Duodenal mucosa (tissue), 2 donors: ENCODE measurements at regions not wholly inside any gene's neighbourhood (a gene's known extent, or its start where the extent isn't known, plus 50 kb on each side); places are given as distances from the start of the nearest gene placed in this dataset.

Source experiments
- H3K27ac ChIP-seq: one replicate; pipeline ENCODE4 v1.7.0; 2013; ENCODE audit warnings: low read depth, low read length
- H3K27me3 ChIP-seq, 2 donors: one replicate each; pipeline ENCODE4 v1.7.0; 2013; ENCODE audit warnings: low read length in 2 of 2, control low read depth in 1 of 2; ENCODE audit not compliant: insufficient read depth in 2 of 2, control insufficient read depth in 1 of 2
- H3K36me3 ChIP-seq, 2 donors: one replicate each; pipeline ENCODE4 v1.7.0; 2013; ENCODE audit warnings: low read length in 2 of 2, control low read depth in 1 of 2; ENCODE audit not compliant: insufficient read depth in 2 of 2, control insufficient read depth in 1 of 2
- H3K4me1 ChIP-seq, 2 donors: one replicate each; pipeline ENCODE4 v1.7.0; 2013; ENCODE audit warnings: low read length in 2 of 2, control low read depth in 1 of 2; ENCODE audit not compliant: insufficient read depth in 2 of 2, control insufficient read depth in 1 of 2
- H3K4me3 ChIP-seq, 2 donors: one replicate each; pipeline ENCODE4 v1.7.0; 2013; ENCODE audit warnings: low read length in 2 of 2, low read depth in 1 of 2
- H3K9ac ChIP-seq, 2 donors: one replicate each; pipeline ENCODE4 v1.7.0; 2013; ENCODE audit warnings: low read length in 2 of 2, low read depth in 1 of 2
- H3K9me3 ChIP-seq, 2 donors: one replicate each; pipeline ENCODE4 v1.7.0; 2013; ENCODE audit warnings: low read length in 2 of 2, control low read depth in 1 of 2; ENCODE audit not compliant: control insufficient read depth in 1 of 2

DNA sequence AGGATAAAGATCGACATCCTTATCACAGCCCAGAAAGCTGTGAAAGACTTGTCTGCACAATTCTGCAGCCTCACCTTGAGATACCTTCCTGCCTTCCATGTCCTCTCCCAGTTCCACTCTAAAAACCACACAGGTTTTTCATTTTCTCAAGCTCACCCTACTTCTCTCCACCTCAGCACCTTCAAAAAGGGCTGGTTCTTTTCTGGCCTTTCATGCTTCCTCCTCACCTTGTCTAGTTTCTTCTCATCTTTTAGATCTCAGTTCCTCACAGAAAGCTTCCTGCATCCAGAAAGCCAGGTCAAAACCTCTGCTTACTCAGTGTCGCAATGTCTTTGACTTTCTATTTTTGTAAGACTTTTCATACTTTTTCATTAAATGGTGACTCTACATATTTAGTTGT lies 140.2 kb upstream of the STT3B start:
- Histone ChIP-seq H3K27me3 (no peaks in the 10 kb centered on the region), H3K36me3 (no peaks in the 10 kb centered on the region), H3K9ac (no peak overlapping the region), H3K4me3 (no peak overlapping the region), H3K9me3 (no peaks in the 10 kb centered on the region), H3K27ac (no peak overlapping the region), H3K4me1 (no peaks in the 10 kb centered on the region)

DNA sequence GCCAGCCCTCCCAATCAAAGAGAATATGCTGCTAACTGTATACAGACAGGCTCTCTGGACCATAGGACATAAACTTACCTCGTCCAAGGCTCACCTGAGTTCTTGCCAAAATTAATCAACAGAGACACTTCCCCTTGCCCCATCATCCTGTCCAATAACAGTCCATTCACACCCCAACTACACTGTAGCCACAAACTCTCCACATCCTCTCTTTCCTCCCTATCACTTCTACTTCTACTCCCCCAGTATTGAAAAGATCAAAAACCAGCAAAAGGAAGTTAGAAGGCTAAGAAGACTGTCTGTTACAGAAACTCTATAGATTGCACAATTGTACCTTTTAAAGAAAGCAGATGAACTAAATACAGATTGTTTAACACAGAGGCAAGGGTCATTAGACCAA lies 133.5 kb upstream of the STT3B start:
- no peaks in the 10 kb centered on the region for H3K27me3 ChIP-seq
- no peaks in the 10 kb centered on the region for H3K4me1 ChIP-seq
- no peak overlapping the region for H3K27ac ChIP-seq
- no peak overlapping the region for H3K4me3 ChIP-seq
- H3K36me3 ChIP-seq, result no peaks in the 10 kb centered on the region
- no peak overlapping the region for H3K9ac ChIP-seq
- no peaks in the 10 kb centered on the region for H3K9me3 ChIP-seq

DNA sequence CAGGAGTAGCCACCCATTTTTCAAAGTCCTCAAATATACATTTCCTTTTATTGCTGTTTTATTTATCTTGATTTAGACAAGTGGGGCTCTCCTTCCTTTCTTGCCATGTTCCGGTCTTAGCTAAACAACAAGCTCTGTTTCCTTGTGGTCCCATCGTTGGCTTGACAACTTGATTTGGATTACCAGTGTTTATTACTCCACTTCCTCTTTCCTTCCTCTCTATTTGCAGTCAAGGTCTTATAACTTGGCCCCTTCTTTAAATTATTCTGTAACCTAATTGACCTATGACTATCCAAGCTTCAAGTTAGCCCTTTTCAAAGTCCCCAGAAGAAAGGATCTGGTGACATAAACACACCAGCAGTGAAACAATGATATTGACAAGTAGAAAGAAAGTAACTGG lies 130.6 kb upstream of the STT3B start:
- no peaks in the 10 kb centered on the region for H3K9me3 ChIP-seq
- H3K27me3 ChIP-seq, result no peaks in the 10 kb centered on the region
- no peaks in the 10 kb centered on the region for H3K4me1 ChIP-seq
- H3K4me3 ChIP-seq, result no peak overlapping the region
- no peak overlapping the region for H3K27ac ChIP-seq
- no peaks in the 10 kb centered on the region for H3K36me3 ChIP-seq
- H3K9ac ChIP-seq, result no peak overlapping the region

DNA sequence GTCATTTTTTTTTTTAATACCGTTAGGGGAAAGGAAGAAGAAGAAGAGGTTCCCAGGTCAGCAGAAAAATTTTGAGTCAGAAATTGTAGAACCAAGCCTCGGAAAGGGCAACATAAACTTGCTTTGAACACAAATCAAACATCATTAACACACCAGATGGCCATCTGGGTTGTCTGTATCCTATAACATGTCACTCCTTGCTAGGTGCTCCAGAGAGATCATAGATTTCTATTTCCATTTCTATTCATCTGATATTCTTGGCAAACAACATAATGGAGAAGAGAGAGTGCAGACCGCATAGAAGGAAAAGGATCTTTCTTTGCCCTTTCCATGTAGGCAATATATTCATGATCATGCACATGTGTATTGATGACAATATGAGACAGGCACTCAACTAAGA lies 129.5 kb upstream of the STT3B start:
- Histone ChIP-seq H3K27me3 (no peaks in the 10 kb centered on the region), H3K4me1 (no peaks in the 10 kb centered on the region), H3K36me3 (no peaks in the 10 kb centered on the region), H3K9me3 (no peaks in the 10 kb centered on the region), H3K4me3 (no peak overlapping the region), H3K27ac (no peak overlapping the region), H3K9ac (no peak overlapping the region)

DNA sequence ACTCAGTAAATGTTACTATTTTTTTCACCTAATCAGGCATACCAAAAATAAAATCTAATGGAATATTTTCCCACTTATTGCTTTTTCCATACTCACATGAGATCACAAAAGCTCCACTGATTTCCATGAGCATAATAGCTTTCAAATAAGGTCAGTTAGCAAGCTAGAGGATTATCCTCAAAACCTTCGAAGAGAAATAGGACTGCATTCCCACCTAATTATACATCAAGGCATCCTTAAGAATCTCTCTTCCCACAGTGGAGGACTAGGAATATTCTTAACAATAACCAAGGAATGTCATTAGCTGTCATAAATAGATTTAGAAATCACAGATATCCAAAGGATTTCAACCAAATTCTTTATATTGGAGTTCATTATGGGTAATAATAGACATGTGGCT lies 127.9 kb upstream of the STT3B start:
- Histone ChIP-seq H3K4me3 (no peak overlapping the region), H3K9me3 (no peaks in the 10 kb centered on the region), H3K9ac (no peak overlapping the region), H3K27ac (no peak overlapping the region), H3K27me3 (no peaks in the 10 kb centered on the region), H3K36me3 (no peaks in the 10 kb centered on the region), H3K4me1 (no peaks in the 10 kb centered on the region)

DNA sequence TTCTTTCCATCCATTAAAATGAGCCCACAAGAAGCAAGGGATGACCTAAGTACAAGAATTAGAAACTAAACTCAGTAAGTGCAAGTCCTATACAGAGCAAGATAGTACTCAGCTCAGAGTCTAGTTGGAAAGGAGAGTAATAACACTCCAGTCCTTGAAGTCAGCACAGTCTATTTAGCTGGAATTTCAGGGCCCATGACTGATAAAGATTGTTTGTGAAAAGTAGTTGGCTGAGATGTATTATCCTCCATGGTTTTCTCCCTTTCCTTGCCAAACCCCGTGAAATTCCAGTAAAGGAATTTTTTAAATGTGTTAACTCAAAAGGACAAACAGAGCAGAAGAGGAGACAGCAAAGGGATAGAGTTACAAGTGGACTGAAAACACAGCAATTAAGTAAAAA lies 127.2 kb upstream of the STT3B start:
- Histone ChIP-seq H3K27me3 (no peaks in the 10 kb centered on the region), H3K9ac (no peak overlapping the region), H3K36me3 (no peaks in the 10 kb centered on the region), H3K9me3 (no peaks in the 10 kb centered on the region), H3K4me1 (no peaks in the 10 kb centered on the region), H3K27ac (no peak overlapping the region), H3K4me3 (no peak overlapping the region)

DNA sequence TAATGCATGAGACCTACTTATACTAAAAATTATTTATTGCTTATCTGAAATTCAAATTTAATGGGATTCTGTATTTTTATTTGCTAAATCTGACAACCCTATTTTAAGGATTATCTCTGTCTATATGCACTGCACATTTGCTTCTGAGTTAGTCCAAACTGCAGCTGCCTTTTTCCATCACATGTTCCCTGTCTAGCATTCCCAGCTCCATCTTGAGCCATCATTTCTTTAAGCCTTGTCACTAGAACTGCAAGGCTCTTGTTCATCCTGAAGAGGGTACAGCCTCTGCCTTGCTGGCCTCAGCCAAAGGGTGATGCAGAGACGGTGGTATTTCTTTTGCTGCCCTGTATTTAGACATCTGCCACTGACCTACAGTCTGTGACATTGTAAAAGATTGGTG lies 125.8 kb upstream of the STT3B start:
- H3K4me3 ChIP-seq, result no peak overlapping the region
- H3K27me3 ChIP-seq, result no peaks in the 10 kb centered on the region
- H3K4me1 ChIP-seq, result no peaks in the 10 kb centered on the region
- no peaks in the 10 kb centered on the region for H3K36me3 ChIP-seq
- H3K9me3 ChIP-seq, result no peaks in the 10 kb centered on the region
- H3K9ac ChIP-seq, result no peak overlapping the region
- no peak overlapping the region for H3K27ac ChIP-seq

DNA sequence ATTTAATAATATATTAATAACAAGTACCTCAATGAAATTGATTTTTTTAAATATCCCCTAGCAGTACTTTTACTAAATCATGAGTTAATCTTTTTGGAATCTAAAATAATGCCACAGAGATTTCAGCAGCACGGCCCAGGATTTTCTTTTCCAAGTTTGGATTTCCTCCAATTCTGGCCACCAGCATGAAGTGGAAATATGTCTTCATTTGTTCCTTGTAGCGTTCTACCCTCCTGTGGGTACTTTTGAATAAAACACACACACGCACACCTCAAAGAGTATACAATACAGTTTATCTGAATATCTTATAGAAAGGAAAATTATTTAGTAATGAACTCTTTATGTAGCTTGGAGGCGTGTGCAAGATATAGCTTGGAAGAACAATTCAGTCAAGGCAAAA lies 125.1 kb upstream of the STT3B start:
- Histone ChIP-seq H3K27ac (no peak overlapping the region), H3K36me3 (no peaks in the 10 kb centered on the region), H3K27me3 (no peaks in the 10 kb centered on the region)

DNA sequence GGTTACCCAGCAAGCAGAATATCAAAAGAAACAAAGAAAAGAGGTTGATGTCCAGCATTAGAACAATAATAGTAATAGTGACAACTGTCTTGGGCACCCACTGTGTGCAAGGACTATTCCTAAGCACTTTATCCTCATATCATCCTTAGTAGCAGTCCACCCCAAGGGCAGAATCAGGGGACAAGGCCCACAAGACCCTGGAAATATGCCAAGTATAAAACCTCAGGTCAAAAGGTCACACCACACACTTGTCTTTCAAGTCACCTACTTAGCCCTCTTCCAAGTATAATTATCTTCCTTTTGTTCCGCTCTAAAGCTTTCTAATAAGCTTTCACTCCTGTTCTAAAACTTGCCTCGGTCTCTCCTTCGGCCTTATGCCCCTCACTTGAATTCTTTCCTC lies 124.0 kb upstream of the STT3B start:
- no peak overlapping the region for H3K4me3 ChIP-seq
- H3K27ac ChIP-seq, result no peak overlapping the region
- H3K36me3 ChIP-seq, result no peaks in the 10 kb centered on the region

More for the DNA sequence above, 125.1 kb upstream of the STT3B start:
- Histone ChIP-seq H3K4me3 (no peak overlapping the region), H3K9ac (no peak overlapping the region), H3K4me1 (no peaks in the 10 kb centered on the region), H3K9me3 (no peaks in the 10 kb centered on the region)

DNA sequence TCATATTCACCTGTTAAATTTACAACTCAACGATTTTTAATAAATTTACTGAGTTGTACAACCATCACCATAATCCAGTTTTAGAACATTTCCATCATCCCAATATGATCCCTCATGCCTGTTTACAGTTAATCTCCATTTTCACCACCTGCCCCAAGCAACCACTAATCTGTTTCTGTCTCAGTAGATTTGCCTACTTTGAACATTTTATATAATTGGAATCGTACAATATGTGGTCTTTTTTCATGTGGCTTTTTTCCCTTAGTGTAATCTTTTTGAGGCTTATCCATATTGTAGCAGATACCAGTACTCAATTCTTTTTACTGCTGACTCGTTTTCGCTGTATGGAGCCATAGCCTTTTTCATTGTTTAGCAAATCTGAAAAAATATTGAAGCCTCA lies 123.3 kb upstream of the STT3B start:
- Histone ChIP-seq H3K9ac (no peak overlapping the region), H3K4me1 (no peaks in the 10 kb centered on the region), H3K36me3 (no peaks in the 10 kb centered on the region), H3K27ac (no peak overlapping the region), H3K9me3 (no peaks in the 10 kb centered on the region), H3K27me3 (no peaks in the 10 kb centered on the region), H3K4me3 (no peak overlapping the region)

More for the DNA sequence above, 124.0 kb upstream of the STT3B start:
- H3K27me3 ChIP-seq, result no peaks in the 10 kb centered on the region
- H3K9ac ChIP-seq, result no peak overlapping the region
- no peaks in the 10 kb centered on the region for H3K9me3 ChIP-seq
- no peaks in the 10 kb centered on the region for H3K4me1 ChIP-seq

DNA sequence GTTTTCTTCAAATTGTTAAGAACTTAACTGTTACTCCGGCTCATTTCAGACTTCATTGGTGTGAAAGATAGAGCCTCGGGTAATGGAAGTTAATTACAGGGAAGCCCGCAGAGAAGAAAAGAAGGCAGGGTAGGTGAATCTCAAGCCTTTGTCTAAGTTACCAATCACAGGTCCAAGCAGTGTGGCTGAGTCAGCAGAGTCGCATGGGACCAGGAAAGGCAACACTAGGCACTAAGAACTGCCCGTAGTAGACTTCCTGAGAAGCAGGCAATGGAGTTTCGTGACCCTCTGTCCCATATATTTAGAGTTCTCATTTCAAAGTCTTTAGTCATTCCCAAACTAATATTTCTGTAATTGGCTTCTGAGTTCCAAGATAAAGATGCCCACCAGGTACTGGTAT lies 122.9 kb upstream of the STT3B start:
- Histone ChIP-seq H3K4me3 (no peak overlapping the region), H3K4me1 (no peaks in the 10 kb centered on the region), H3K27me3 (no peaks in the 10 kb centered on the region), H3K27ac (no peak overlapping the region), H3K9ac (no peak overlapping the region), H3K9me3 (no peaks in the 10 kb centered on the region), H3K36me3 (no peaks in the 10 kb centered on the region)
